GM21390 (cell line): ENCODE measurements at regions not wholly inside any gene's neighbourhood (a gene's known extent, or its start where the extent isn't known, plus 50 kb on each side); places are given as distances from the start of the nearest gene placed in this dataset.
"Not testable (repeated sequence)": the region's sequence is repeated elsewhere in the genome, so short reads cannot be mapped to it uniquely, and the experiment has no call there.

Source experiments
- ATAC-seq: cut with Tn5 transposase; IDR thresholded peaks from one replicate; pipeline ENCODE4 v1.9.1; 2021; ENCODE audit not compliant: unreplicated experiment

- ATAC-seq: no peak
Measured at GRCh38 chr3:105108823-105109222, 257.9 kb upstream of the ALCAM start.

- ATAC-seq: no peak
Measured at GRCh38 chr3:105118905-105119304, 247.8 kb upstream of the ALCAM start.

GRCh38 chr3:105119801-105120340 lies 246.8 kb upstream of the ALCAM start:
- no peak for ATAC-seq

GRCh38 chr3:105130911-105131310 lies 235.8 kb upstream of the ALCAM start:
- no peak for ATAC-seq

GRCh38 chr3:105137911-105138310 lies 228.8 kb upstream of the ALCAM start:
- ATAC-seq: no peak

- no peak for ATAC-seq
Measured at GRCh38 chr3:105139881-105140560, 226.7 kb upstream of the ALCAM start.

- ATAC-seq: no peak
Measured at GRCh38 chr3:105140899-105141367, 225.8 kb upstream of the ALCAM start.

GRCh38 chr3:105144837-105145236 lies 221.9 kb upstream of the ALCAM start:
- no peak for ATAC-seq

GRCh38 chr3:105145511-105145910 lies 221.2 kb upstream of the ALCAM start:
- no peak for ATAC-seq

- ATAC-seq: not testable (repeated sequence)
Measured at GRCh38 chr3:105149197-105149596, 217.5 kb upstream of the ALCAM start.

- no peak for ATAC-seq
Measured at GRCh38 chr3:105152987-105153386, 213.7 kb upstream of the ALCAM start.

- no peak for ATAC-seq
Measured at GRCh38 chr3:105154692-105155091, 212.0 kb upstream of the ALCAM start.

GRCh38 chr3:105157067-105157765 lies 209.5 kb upstream of the ALCAM start:
- ATAC-seq: no peak

- ATAC-seq: no peak
Measured at GRCh38 chr3:105157766-105158085, 209.0 kb upstream of the ALCAM start.

GRCh38 chr3:105158286-105158685 lies 208.4 kb upstream of the ALCAM start:
- ATAC-seq: no peak

- ATAC-seq: peak; percentile 70
Measured at GRCh38 chr3:105162448-105162847, 204.3 kb upstream of the ALCAM start.

- no peak for ATAC-seq
Measured at GRCh38 chr3:105166893-105167292, 199.8 kb upstream of the ALCAM start.

- no peak for ATAC-seq
Measured at GRCh38 chr3:105170423-105170822, 196.3 kb upstream of the ALCAM start.

GRCh38 chr3:105174017-105174615 lies 192.6 kb upstream of the ALCAM start:
- no peak for ATAC-seq

- ATAC-seq: no peak
Measured at GRCh38 chr3:105177576-105177975, 189.1 kb upstream of the ALCAM start.

GRCh38 chr3:105187344-105187743 lies 179.4 kb upstream of the ALCAM start:
- no peak for ATAC-seq

- no peak for ATAC-seq
Measured at GRCh38 chr3:105195260-105195659, 171.4 kb upstream of the ALCAM start.
